Fibroblast of lung (primary cell): ENCODE measurements at regions not wholly inside any gene's neighbourhood (a gene's known extent, or its start where the extent isn't known, plus 50 kb on each side); places are given as distances from the start of the nearest gene placed in this dataset.

ENCODE experiments used
- CTCF ChIP-seq, 2 donors: IDR thresholded peaks in 1 of 2; conservative IDR thresholded peaks in 1 of 2; 1 replicate in 1 of 2; 2 replicates in 1 of 2; pipeline ENCODE4 v1.5.1; 2011 to 2012; ENCODE audit warnings: low read length in 2 of 2, control low read depth in 1 of 2, inconsistent platforms in 1 of 2, low read depth in 1 of 2, mild to moderate bottlenecking in 1 of 2
- EZH2 ChIP-seq: IDR thresholded peaks from 2 replicates; pipeline ENCODE4 v1.5.1; 2012; ENCODE audit warnings: low read length, control low read depth, mild to moderate bottlenecking; ENCODE audit errors: missing control alignments

- TF ChIP-seq CTCF (conservative IDR thresholded peaks at IDR 0.05 in 1 of 2, IDR thresholded peaks at IDR 0.05 in 1 of 2; ENCODE audit: low read depth in 1 of 2, low read length in 2 of 2), result no peak
- TF ChIP-seq EZH2, result no peak
These were observed 123.3 kb downstream of the MOBP start for GRCh38 chr3:39590806-39591205.
